GM23338 (cell line): ENCODE measurements at regions not wholly inside any gene's neighbourhood (a gene's known extent, or its start where the extent isn't known, plus 50 kb on each side); places are given as distances from the start of the nearest gene placed in this dataset.
A peak's percentile ranks its signal among the peaks of the same experiment; 100 is the strongest.

Experiments used
- ATAC-seq: fragments of 200-7000 bp; cut with Tn5 transposase; 3 replicates; pipeline ENCODE4 v1.9.1; 2020
- DNase-seq: peaks from one replicate; pipeline ENCODE4 v3.0.0-alpha.2; 2015; ENCODE audit warnings: low spot score
- H2AFZ ChIP-seq: fragments of 200-600 bp; sonication (generic); 2 replicates; pipeline ENCODE4 v1.8.0; 2016; ENCODE audit warnings: antibody characterized with exemption, mild to moderate bottlenecking, moderate library complexity
- H3F3A ChIP-seq: fragments of 200-600 bp; sonication (generic); replicated peaks from 2 replicates; pipeline ENCODE4 v1.8.0; 2017; ENCODE audit warnings: antibody characterized with exemption, mixed run types, low read depth
- H3K27ac ChIP-seq: fragments of 200-600 bp; sonication (generic); 2 replicates; pipeline ENCODE4 v1.6.1; 2016; ENCODE audit warnings: low read depth
- H3K27me3 ChIP-seq: fragments of 200-600 bp; sonication (generic); 2 replicates; pipeline ENCODE4 v1.8.0; 2016; ENCODE audit warnings: mild to moderate bottlenecking, mixed run types, moderate library complexity; ENCODE audit not compliant: insufficient read depth
- H3K36me3 ChIP-seq: fragments of 200-600 bp; sonication (generic); 2 replicates; pipeline ENCODE4 v1.8.0; 2016; ENCODE audit warnings: mild to moderate bottlenecking; ENCODE audit not compliant: insufficient read depth
- H3K4me1 ChIP-seq: fragments of 200-600 bp; sonication (generic); 2 replicates; pipeline ENCODE4 v1.8.0; 2016; ENCODE audit warnings: mild to moderate bottlenecking, moderate library complexity; ENCODE audit not compliant: insufficient read depth
- H3K4me2 ChIP-seq: fragments of 200-600 bp; sonication (generic); 2 replicates; pipeline ENCODE4 v1.7.1; 2017; ENCODE audit warnings: mixed run types
- H3K4me3 ChIP-seq: fragments of 200-600 bp; sonication (generic); 2 replicates; pipeline ENCODE4 v1.6.1; 2016; ENCODE audit warnings: mixed run types
- H3K79me2 ChIP-seq: fragments of 200-600 bp; sonication (generic); replicated peaks from 2 replicates; pipeline ENCODE4 v1.8.0; 2017; ENCODE audit warnings: mild to moderate bottlenecking; ENCODE audit not compliant: insufficient read depth
- H3K9me2 ChIP-seq: fragments of 200-600 bp; sonication (generic); 2 replicates; pipeline ENCODE4 v1.8.0; 2017; ENCODE audit not compliant: insufficient read depth
- H4K20me1 ChIP-seq: fragments of 200-600 bp; sonication (generic); replicated peaks from 2 replicates; pipeline ENCODE4 v1.8.0; 2017; ENCODE audit warnings: mild to moderate bottlenecking; ENCODE audit not compliant: insufficient read depth
- H3K27ac Mint-ChIP-seq: 2 replicates; pipeline ENCODE4 v1.8.0; 2020; ENCODE audit warnings: inconsistent platforms, mild to moderate bottlenecking, moderate library complexity, mixed read lengths
- H3K27me3 Mint-ChIP-seq: 3 replicates; pipeline ENCODE4 v1.8.0; 2022; ENCODE audit warnings: low read depth, mild to moderate bottlenecking, moderate library complexity, mixed read lengths, inconsistent platforms; ENCODE audit not compliant: insufficient read depth, poor library complexity
- H3K36me3 Mint-ChIP-seq: 3 replicates; pipeline ENCODE4 v1.8.0; 2021; ENCODE audit warnings: low read depth, mild to moderate bottlenecking, inconsistent platforms, moderate library complexity, mixed read lengths
- H3K4me1 Mint-ChIP-seq: 3 replicates; pipeline ENCODE4 v1.8.0; 2020; ENCODE audit warnings: mild to moderate bottlenecking, inconsistent platforms, mixed read lengths
- H3K4me3 Mint-ChIP-seq: 3 replicates; pipeline ENCODE4 v1.8.0; 2021; ENCODE audit warnings: moderate library complexity, mild to moderate bottlenecking, inconsistent platforms, mixed read lengths
- H3K9me3 Mint-ChIP-seq: 3 replicates; pipeline ENCODE4 v1.8.0; 2020; ENCODE audit warnings: moderate library complexity, mild to moderate bottlenecking, inconsistent platforms, mixed read lengths
- CREB1 ChIP-seq: fragments of 250-450 bp; sonication (Bioruptor Pico); IDR thresholded peaks from 2 replicates; pipeline ENCODE4 v1.5.0; 2020; ENCODE audit warnings: low read depth, mild to moderate bottlenecking, moderate library complexity
- CTCF ChIP-seq, 2 experiments: fragments of 200-600 bp in 1 of 2; sonication (generic) in 1 of 2; conservative IDR thresholded peaks; 2 replicates each; pipeline versions ENCODE4 v1.5.1 to v1.6.1; 2016 to 2017; ENCODE audit warnings: antibody characterized with exemption in 2 of 2, low read depth in 2 of 2, mild to moderate bottlenecking in 2 of 2, moderate library complexity in 1 of 2
- ETS1 ChIP-seq: IDR thresholded peaks from 2 replicates; pipeline ENCODE4 v1.6.1; 2016; ENCODE audit warnings: antibody characterized with exemption
- EZH2 ChIP-seq: fragments of 200-600 bp; sonication (generic); IDR thresholded peaks from one replicate; pipeline ENCODE4 v1.8.0; 2017; ENCODE audit warnings: antibody characterized with exemption, mild to moderate bottlenecking, low read depth; ENCODE audit not compliant: unreplicated experiment
- EZH2phosphoT487 ChIP-seq: fragments of 200-600 bp; sonication (generic); IDR thresholded peaks from one replicate; pipeline ENCODE4 v1.8.1; 2018; ENCODE audit warnings: antibody characterized with exemption; ENCODE audit not compliant: unreplicated experiment
- JUNB ChIP-seq: IDR thresholded peaks from one replicate; pipeline ENCODE4 v1.6.1; 2016; ENCODE audit warnings: antibody characterized with exemption; ENCODE audit not compliant: unreplicated experiment
- NANOG ChIP-seq: IDR thresholded peaks from 2 replicates; pipeline ENCODE4 v1.6.1; 2016; ENCODE audit warnings: antibody characterized with exemption, borderline replicate concordance
- POLR2AphosphoS5 ChIP-seq: IDR thresholded peaks from 2 replicates; pipeline ENCODE4 v1.6.1; 2016; ENCODE audit warnings: antibody characterized with exemption, low read depth
- ZNF114 ChIP-seq: fragments of 250-450 bp; sonication (Bioruptor Pico); IDR thresholded peaks from 2 replicates; pipeline ENCODE4 v1.5.0; 2020; ENCODE audit warnings: mild to moderate bottlenecking, moderate library complexity
- ZNF331 ChIP-seq: fragments of 250-450 bp; sonication (Bioruptor Pico); IDR thresholded peaks from 2 replicates; pipeline ENCODE4 v1.5.0; 2020; ENCODE audit warnings: low read depth, mild to moderate bottlenecking, moderate library complexity
- ZNF462 ChIP-seq: fragments of 250-450 bp; sonication (Bioruptor Pico); IDR thresholded peaks from 2 replicates; pipeline ENCODE4 v1.5.0; 2020; ENCODE audit warnings: mild to moderate bottlenecking, moderate library complexity

- no peak for TF ChIP-seq CTCF (conservative IDR thresholded peaks at IDR 0.05; ENCODE audit: low read depth in 2 of 2)
- TF ChIP-seq NANOG: no peak
Measured at GRCh38 chr15:77837649-77838025, 204.9 kb upstream of the LINGO1 start (continued).

- no peaks in the 10 kb centered on the region for H3K9me3 Mint-ChIP-seq
- 0 out of 2 replicates have a peak, but pooled peaks cover 4% of the 10 kb centered on the region for H3K9me2 ChIP-seq
- H3K27ac ChIP-seq: no peak overlapping the region
- H3K4me3 ChIP-seq: no peak overlapping the region
- H2AFZ ChIP-seq: peak overlapping the region; percentile 78
- H3K4me1 ChIP-seq: no peaks in the 10 kb centered on the region
- H3K79me2 ChIP-seq: no peaks in the 10 kb centered on the region
- H3K4me2 ChIP-seq: no peak overlapping the region
- H4K20me1 ChIP-seq: no peaks in the 10 kb centered on the region
- H3K27ac Mint-ChIP-seq: no peak overlapping the region
- ATAC-seq: no peak
- peaks cover 21% of the 10 kb centered on the region for H3K4me1 Mint-ChIP-seq
- no peak for DNase-seq
- H3K27me3 Mint-ChIP-seq: peaks cover 8% of the 10 kb centered on the region
- H3K36me3 ChIP-seq: no peaks in the 10 kb centered on the region
- no peak overlapping the region for H3K4me3 Mint-ChIP-seq
- no peaks in the 10 kb centered on the region for H3F3A ChIP-seq
- no peaks in the 10 kb centered on the region for H3K27me3 ChIP-seq
- no peak for TF ChIP-seq EZH2phosphoT487
- no peak for TF ChIP-seq ZNF462 (CRISPR knock-in tag)
- TF ChIP-seq EZH2: no peak
- no peak for TF ChIP-seq CTCF (conservative IDR thresholded peaks at IDR 0.05; ENCODE audit: low read depth in 2 of 2)
- TF ChIP-seq ZNF114: no peak
- TF ChIP-seq JUNB: no peak
- no peak for TF ChIP-seq ETS1
- TF ChIP-seq NANOG: no peak
- no peak for TF ChIP-seq ZNF331 (CRISPR knock-in tag)
- TF ChIP-seq POLR2AphosphoS5: no peak
- no peak for TF ChIP-seq CREB1
- H3K36me3 Mint-ChIP-seq: no peaks in the 10 kb centered on the region
Measured at GRCh38 chr15:77836906-77837648, 204.4 kb upstream of the LINGO1 start.
